ENCODE measurements at regions not wholly inside any gene's neighbourhood (a gene's known extent, or its start where the extent isn't known, plus 50 kb on each side); places are given as distances from the start of the nearest gene placed in this dataset.

DNA sequence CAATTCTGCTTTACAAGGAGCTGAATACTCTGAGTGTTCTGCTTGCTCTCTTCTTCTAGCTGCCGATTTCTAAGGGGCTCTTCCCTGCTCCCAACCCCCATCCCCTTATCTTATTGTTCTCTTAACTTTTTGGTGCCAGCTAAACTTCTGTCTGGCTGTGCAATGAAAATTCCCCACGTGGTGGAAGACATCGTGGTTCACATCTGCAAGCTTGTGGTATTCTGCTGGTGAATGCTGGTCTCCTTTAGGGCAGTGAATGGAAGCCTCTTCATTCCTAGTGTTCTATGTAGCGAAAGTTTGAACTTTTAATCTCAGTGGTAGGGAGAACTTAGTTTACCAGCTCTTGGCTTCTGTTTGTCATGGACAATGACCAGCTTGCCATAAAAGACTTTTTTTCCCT is 406.0 kb upstream of the ZEB2 start:
- TF ChIP-seq, protein P1, sequence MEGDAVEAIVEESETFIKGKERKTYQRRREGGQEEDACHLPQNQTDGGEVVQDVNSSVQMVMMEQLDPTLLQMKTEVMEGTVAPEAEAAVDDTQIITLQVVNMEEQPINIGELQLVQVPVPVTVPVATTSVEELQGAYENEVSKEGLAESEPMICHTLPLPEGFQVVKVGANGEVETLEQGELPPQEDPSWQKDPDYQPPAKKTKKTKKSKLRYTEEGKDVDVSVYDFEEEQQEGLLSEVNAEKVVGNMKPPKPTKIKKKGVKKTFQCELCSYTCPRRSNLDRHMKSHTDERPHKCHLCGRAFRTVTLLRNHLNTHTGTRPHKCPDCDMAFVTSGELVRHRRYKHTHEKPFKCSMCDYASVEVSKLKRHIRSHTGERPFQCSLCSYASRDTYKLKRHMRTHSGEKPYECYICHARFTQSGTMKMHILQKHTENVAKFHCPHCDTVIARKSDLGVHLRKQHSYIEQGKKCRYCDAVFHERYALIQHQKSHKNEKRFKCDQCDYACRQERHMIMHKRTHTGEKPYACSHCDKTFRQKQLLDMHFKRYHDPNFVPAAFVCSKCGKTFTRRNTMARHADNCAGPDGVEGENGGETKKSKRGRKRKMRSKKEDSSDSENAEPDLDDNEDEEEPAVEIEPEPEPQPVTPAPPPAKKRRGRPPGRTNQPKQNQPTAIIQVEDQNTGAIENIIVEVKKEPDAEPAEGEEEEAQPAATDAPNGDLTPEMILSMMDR (IDR thresholded peaks at IDR 0.05; ENCODE audit: low read depth, low read length, missing control alignments): no peak
- DNase-seq (ENCODE audit: extremely low read depth, low read depth): no peak

DNA sequence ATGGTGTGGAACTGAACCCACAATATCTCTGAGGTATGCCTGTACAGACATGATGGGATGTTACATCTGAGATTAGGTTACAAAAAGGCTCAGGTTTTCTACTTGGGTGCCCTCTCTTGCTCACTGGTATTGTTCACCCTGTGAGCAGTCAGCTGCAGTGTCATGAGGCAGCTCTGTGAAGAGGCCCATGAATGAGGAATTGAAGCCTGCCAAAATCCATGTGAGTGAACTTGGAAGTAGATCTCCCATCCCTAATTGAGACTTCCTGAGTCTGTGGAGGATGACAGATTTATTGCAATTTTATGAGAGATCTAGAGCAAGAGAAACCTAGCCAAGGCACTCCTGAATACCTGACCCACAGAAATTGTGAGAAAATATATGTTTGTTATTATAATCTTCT is 404.9 kb upstream of the ZEB2 start:
- DNase-seq (ENCODE audit: extremely low read depth, low read depth): no peak
- TF ChIP-seq, protein P1 (IDR thresholded peaks at IDR 0.05; ENCODE audit: low read depth, low read length, missing control alignments): no peak
- no peak overlapping the region for H3K4me3 ChIP-seq (replicated peaks; ENCODE audit: low read depth, low read length)

More for the DNA sequence above, 406.0 kb upstream of the ZEB2 start:
- H3K4me3 ChIP-seq (replicated peaks; ENCODE audit: low read depth, low read length): no peak overlapping the region

- DNase-seq (ENCODE audit: extremely low read depth, low read depth): no peak
- TF ChIP-seq, protein P1 (IDR thresholded peaks at IDR 0.05; ENCODE audit: low read depth, low read length, missing control alignments): no peak
- no peak overlapping the region for H3K4me3 ChIP-seq (replicated peaks; ENCODE audit: low read depth, low read length)
Observed at GRCh38 chr2:144922519-144922918, 402.6 kb upstream of the ZEB2 start.

- DNase-seq (ENCODE audit: extremely low read depth, low read depth): no peak
- TF ChIP-seq, protein P1 (IDR thresholded peaks at IDR 0.05; ENCODE audit: low read depth, low read length, missing control alignments): no peak
- H3K4me3 ChIP-seq (replicated peaks; ENCODE audit: low read depth, low read length): no peak overlapping the region
Observed at GRCh38 chr2:144920755-144921530, 401.0 kb upstream of the ZEB2 start.

DNA sequence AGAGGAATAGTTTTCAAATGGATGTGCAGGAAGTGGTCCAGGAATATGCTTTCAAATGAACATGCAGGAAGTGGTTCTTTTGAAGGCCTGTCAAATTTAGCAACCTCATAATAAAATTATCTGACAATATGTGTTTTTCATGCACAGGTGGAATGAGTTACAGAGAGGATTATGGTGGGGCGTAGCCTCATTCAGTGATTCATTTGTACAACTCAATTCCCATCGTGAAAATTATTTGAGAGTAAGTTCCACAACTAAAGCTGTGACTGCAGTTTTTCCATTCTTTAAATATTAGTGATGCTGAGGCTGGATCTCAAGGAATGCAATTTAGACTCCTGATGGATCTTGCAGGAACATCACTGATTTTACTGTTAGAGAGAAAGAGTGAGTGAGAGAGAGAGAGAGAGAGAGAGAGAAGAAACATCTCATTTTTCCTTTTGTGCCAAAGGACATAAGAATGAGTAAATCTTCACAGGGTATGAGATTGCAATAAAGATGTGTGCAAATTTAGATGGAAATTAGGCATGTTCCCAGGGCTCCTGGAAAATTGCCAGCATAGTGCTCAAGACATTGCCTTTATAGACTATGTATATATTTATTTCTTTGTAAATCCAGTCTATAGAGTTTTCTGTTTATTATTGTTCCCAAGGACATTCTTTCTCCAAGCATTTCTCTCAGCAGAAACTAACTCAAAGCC is 394.9 kb upstream of the ZEB2 start:
- DNase-seq (ENCODE audit: extremely low read depth, low read depth): peak; percentile 41
- TF ChIP-seq, protein P1 (IDR thresholded peaks at IDR 0.05; ENCODE audit: low read depth, low read length, missing control alignments): no peak

DNA sequence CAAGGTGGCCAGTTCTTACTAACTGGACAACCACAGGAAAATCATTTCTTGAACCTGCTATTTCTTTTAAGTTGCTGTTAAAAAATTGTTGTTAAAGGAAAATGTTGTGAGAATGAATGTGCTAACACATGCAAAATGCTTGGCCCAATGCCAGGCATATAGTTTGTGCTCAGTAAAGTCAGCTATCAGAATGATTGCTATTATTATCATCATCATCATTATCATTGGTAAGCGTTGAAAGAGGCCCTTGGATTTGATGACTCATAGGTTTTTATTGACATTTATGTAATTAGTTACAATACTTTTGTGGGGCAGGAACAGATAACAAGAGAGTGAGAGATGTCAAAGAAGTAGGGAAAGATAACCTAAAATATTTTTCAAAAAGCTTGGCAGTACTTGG is 394.2 kb upstream of the ZEB2 start:
- TF ChIP-seq, protein P1 (IDR thresholded peaks at IDR 0.05; ENCODE audit: low read depth, low read length, missing control alignments): no peak
- DNase-seq (ENCODE audit: extremely low read depth, low read depth): no peak
- H3K4me3 ChIP-seq (replicated peaks; ENCODE audit: low read depth, low read length): no peak overlapping the region

More for the DNA sequence above, 394.9 kb upstream of the ZEB2 start:
- no peak overlapping the region for H3K4me3 ChIP-seq (replicated peaks; ENCODE audit: low read depth, low read length)

Measured in HFF-Myc (cell line).